ENCODE measurements at regions not wholly inside any gene's neighbourhood (a gene's known extent, or its start where the extent isn't known, plus 50 kb on each side); places are given as distances from the start of the nearest gene placed in this dataset.

DNA sequence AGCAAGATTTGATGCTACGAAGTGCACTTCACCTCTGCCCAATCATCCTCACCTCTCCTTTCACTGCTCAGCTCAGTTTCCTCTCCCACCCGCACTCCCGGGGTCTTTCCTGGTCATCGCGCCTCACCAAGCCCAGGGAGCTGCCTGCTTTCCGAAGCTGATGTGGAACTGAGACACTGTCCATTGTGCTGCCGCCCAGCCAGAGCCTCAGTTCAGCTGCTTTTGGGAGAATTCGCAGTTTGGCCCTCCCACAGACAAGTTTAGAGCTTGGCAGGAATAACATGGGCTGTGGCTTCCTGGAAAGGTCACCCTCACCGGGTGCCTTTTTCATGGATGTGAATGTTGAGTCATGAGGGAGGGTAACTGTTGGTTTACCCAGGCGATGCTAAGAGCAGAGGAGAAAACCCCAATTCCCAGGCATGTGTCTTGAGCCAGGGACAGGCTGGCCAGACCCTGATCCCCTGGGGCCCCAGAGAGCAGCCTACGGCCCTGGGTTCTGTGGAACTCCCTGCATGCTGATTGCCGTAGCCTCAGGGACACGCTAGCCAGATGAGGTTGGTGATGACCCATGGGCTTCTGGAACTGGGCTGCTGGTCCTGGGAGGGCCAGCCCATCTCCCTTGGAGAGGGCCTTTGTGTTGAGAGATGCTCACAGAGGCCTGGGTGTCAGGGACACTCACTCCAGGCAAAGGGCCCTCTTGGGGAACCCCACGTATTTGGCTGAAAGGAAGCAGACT, 1687.5 kb downstream of the TP53TG3F start:
- DNase-seq: no peak
- WGBS, 2 donors: 82 to 84% methylated on average over 9 to 14 of the region's 14 CpGs
- no peaks in the 10 kb centered on the region for H3K4me1 ChIP-seq
- no peaks in the 10 kb centered on the region for H3K36me3 ChIP-seq
- H3K27me3 ChIP-seq: no peaks in the 10 kb centered on the region
- TF ChIP-seq EP300 (IDR thresholded peaks at IDR 0.05) (no peak), POLR2A (IDR thresholded peaks at IDR 0.05) (no peak), POLR2AphosphoS5 (IDR thresholded peaks at IDR 0.05) (no peak)
- TF ChIP-seq, protein P1, sequence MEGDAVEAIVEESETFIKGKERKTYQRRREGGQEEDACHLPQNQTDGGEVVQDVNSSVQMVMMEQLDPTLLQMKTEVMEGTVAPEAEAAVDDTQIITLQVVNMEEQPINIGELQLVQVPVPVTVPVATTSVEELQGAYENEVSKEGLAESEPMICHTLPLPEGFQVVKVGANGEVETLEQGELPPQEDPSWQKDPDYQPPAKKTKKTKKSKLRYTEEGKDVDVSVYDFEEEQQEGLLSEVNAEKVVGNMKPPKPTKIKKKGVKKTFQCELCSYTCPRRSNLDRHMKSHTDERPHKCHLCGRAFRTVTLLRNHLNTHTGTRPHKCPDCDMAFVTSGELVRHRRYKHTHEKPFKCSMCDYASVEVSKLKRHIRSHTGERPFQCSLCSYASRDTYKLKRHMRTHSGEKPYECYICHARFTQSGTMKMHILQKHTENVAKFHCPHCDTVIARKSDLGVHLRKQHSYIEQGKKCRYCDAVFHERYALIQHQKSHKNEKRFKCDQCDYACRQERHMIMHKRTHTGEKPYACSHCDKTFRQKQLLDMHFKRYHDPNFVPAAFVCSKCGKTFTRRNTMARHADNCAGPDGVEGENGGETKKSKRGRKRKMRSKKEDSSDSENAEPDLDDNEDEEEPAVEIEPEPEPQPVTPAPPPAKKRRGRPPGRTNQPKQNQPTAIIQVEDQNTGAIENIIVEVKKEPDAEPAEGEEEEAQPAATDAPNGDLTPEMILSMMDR (IDR thresholded peaks at IDR 0.05): no peak
- H3K27ac ChIP-seq: no peak overlapping the region
- H3K9me3 ChIP-seq: peaks cover 0 to 80% (median 5%) of the 10 kb centered on the region in 4 donors
- H3K4me3 ChIP-seq: no peak overlapping the region
- no peak for ATAC-seq (ENCODE audit: low FRiP score in 2 of 2)

DNA sequence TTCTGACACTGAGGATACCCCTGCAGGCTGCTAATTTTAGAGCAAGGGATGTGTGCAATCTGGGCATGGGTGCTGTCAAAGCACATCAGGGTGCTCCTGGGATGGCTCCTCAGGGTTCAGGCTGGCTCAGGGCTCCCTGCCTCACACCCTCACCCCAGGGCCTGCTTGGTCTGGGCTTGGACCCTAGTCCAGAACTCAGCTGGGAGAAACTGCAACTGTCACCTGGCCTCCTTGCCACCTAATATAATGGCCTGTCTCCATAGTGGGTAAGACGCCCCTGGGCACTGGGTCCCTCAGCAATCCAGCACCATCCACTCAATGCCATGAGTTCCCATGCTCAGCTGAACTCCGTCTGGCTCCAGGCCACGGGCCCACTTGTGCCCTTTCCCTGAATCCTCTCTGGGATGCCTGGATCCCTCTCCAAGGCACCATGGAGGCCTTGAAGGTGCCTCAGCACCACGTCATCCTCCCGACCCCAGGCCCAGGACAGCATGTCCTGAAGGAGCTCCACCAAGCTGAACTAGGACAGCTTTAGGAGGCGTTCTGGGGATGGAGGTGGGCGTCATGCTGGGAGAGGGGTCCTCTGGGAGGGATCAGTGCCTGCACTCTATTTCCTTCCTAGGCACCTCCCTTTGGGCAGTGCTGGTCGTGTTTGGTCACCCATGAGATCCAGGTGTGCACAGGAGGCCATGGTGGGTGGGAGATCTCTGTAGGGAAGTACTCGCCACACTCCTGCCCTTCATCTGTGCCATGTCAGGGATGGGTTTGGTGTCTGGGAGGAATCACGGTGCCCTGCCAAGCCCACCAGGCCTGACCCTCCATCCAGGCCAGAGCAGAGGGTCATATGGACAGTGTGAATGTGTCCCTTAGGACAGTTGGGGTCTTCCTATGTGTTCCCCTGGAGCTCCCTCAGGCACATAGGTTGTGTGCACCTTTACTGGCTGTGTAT, 1688.4 kb downstream of the TP53TG3F start:
- no peak for ATAC-seq (ENCODE audit: low FRiP score in 2 of 2)
- Histone ChIP-seq H3K4me1 (no peaks in the 10 kb centered on the region), H3K27ac (no peak overlapping the region), H3K27me3 (no peaks in the 10 kb centered on the region), H3K36me3 (no peaks in the 10 kb centered on the region), H3K9me3 (peaks cover 0 to 86% (median 5%) of the 10 kb centered on the region in 4 donors), H3K4me3 (no peak overlapping the region)
- 58 to 66% methylated on average over 4 to 10 of the region's 10 CpGs for WGBS, 2 donors
- no peak for DNase-seq
- TF ChIP-seq EP300 (IDR thresholded peaks at IDR 0.05): no peak
- TF ChIP-seq, protein P1 (IDR thresholded peaks at IDR 0.05): no peak
- no peak for TF ChIP-seq POLR2AphosphoS5 (IDR thresholded peaks at IDR 0.05)
- TF ChIP-seq POLR2A (IDR thresholded peaks at IDR 0.05): no peak

DNA sequence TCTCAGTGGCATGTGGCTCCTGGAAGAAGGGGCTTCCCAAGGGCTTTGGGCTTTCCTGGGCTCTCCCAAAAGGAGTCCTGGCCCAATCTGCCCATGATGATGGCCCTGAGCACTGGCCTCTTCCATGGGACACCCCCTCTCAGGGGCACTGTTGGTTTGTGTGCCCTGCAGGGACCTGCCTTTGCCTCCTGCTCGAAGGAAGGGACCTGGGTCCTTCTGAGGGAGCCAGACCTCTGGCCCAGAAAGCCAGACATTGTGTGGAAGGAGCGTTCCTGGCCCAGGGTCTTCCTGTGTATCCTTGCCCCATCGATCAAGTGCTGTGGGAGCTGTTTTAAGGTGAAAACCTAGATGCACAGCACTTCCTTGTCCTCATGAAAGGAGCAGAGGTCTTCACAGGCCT, 1689.3 kb downstream of the TP53TG3F start:
- no peak for TF ChIP-seq EP300 (IDR thresholded peaks at IDR 0.05)
- TF ChIP-seq, protein P1 (IDR thresholded peaks at IDR 0.05): no peak
- no peak for TF ChIP-seq POLR2A (IDR thresholded peaks at IDR 0.05)
- no peak for TF ChIP-seq POLR2AphosphoS5 (IDR thresholded peaks at IDR 0.05)
- ATAC-seq (ENCODE audit: low FRiP score in 2 of 2) (no peak), DNase-seq (no peak)
- H3K9me3 ChIP-seq: peaks cover 0 to 79% (median 3%) of the 10 kb centered on the region in 4 donors
- H3K27me3 ChIP-seq: no peaks in the 10 kb centered on the region
- no peaks in the 10 kb centered on the region for H3K4me1 ChIP-seq
- WGBS, 2 donors: 61% methylated on average over 3 of the region's 3 CpGs; no CpG with 5 or more reads in 1 of the 2 donors
- no peak overlapping the region for H3K27ac ChIP-seq
- no peaks in the 10 kb centered on the region for H3K36me3 ChIP-seq
- no peak overlapping the region for H3K4me3 ChIP-seq

DNA sequence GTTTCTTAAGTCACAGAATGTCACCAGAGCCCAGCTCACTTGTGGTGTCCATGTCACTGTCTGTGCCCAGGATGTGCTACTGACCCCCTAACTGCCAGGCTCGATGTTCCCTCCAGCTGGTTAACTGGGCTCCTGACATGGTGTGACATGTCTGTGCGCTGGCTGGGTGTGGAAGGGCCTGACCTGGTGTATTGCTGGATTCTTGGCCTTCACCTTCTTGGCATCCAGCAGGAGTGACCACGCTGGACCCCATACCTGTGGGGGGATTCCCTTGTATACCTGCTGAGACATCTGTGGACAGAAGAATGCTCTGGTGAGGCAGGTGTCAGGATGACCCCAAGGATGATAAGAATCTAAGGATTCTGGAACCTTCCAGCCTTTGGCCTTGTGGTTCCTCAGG, 1690.1 kb downstream of the TP53TG3F start:
- 54 to 68% methylated on average over 2 to 3 of the region's 3 CpGs for WGBS, 2 donors
- TF ChIP-seq POLR2A (IDR thresholded peaks at IDR 0.05) (no peak), POLR2AphosphoS5 (IDR thresholded peaks at IDR 0.05) (no peak), EP300 (IDR thresholded peaks at IDR 0.05) (no peak)
- TF ChIP-seq, protein P1 (IDR thresholded peaks at IDR 0.05): no peak
- ATAC-seq (ENCODE audit: low FRiP score in 2 of 2) (no peak), DNase-seq (no peak)
- H3K4me3 ChIP-seq: no peak overlapping the region
- H3K4me1 ChIP-seq: no peaks in the 10 kb centered on the region
- peaks cover 0 to 71% (median 2%) of the 10 kb centered on the region in 4 donors for H3K9me3 ChIP-seq
- H3K36me3 ChIP-seq: no peaks in the 10 kb centered on the region
- H3K27me3 ChIP-seq: no peaks in the 10 kb centered on the region
- H3K27ac ChIP-seq: no peak overlapping the region
